Glutamatergic neuron (in vitro differentiated cells): ENCODE measurements at regions not wholly inside any gene's neighbourhood (a gene's known extent, or its start where the extent isn't known, plus 50 kb on each side); places are given as distances from the start of the nearest gene placed in this dataset.

Experiments
- DNase-seq: peaks from one replicate; pipeline ENCODE4 v3.0.0; 2022
- H3K27ac Mint-ChIP-seq: one replicate; pipeline ENCODE4 v1.8.0; 2020; ENCODE audit warnings: mild to moderate bottlenecking, mixed read lengths, inconsistent platforms; ENCODE audit not compliant: unreplicated experiment
- H3K27me3 Mint-ChIP-seq: one replicate; pipeline ENCODE4 v1.8.0; 2020; ENCODE audit warnings: mild to moderate bottlenecking, moderate library complexity, mixed read lengths, inconsistent platforms; ENCODE audit not compliant: unreplicated experiment
- H3K36me3 Mint-ChIP-seq: one replicate; pipeline ENCODE4 v1.8.0; 2020; ENCODE audit warnings: mild to moderate bottlenecking, mixed read lengths, inconsistent platforms; ENCODE audit not compliant: unreplicated experiment
- H3K4me1 Mint-ChIP-seq: one replicate; pipeline ENCODE4 v1.8.0; 2020; ENCODE audit warnings: mild to moderate bottlenecking, low read depth, mixed read lengths, inconsistent platforms; ENCODE audit not compliant: unreplicated experiment
- H3K4me3 Mint-ChIP-seq: one replicate; pipeline ENCODE4 v1.8.0; 2020; ENCODE audit warnings: mild to moderate bottlenecking, mixed read lengths, inconsistent platforms; ENCODE audit not compliant: unreplicated experiment
- H3K9me3 Mint-ChIP-seq: one replicate; pipeline ENCODE4 v1.8.0; 2020; ENCODE audit warnings: mild to moderate bottlenecking, moderate library complexity, mixed read lengths, inconsistent platforms; ENCODE audit not compliant: unreplicated experiment
- TF ChIP-seq, protein P1 (sequence below): fragments of 200-600 bp; sonication (generic); IDR thresholded peaks from one replicate; pipeline ENCODE4 v1.5.0; 2021; ENCODE audit not compliant: partially characterized antibody, unreplicated experiment

DNA sequence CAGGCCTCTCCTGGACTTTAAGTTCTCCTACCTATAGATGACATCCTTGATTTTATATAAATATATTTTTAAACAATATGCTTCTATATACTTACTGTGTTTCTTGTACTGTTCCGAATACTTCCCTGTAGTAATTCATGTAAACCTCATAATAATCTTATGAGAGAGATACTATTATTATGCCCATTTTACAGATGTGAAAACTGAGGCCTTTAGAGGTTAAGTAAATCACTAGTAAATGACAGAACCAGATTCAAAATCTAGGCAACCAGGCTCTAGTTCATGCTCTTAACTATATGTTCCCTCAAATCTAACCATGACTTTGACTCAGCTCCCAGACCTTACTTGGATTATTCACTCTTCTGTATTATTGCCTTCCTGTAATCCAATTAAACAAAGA is 243.0 kb upstream of the NR4A3 start:
- Mint-ChIP-seq H3K4me1 (peaks cover 4% of the 10 kb centered on the region), H3K27me3 (peaks cover 2% of the 10 kb centered on the region), H3K9me3 (peaks cover under 1% of the 10 kb centered on the region), H3K36me3 (peaks cover 2% of the 10 kb centered on the region), H3K4me3 (no peak overlapping the region), H3K27ac (no peak overlapping the region)
- no peak for DNase-seq
- TF ChIP-seq, protein P1, sequence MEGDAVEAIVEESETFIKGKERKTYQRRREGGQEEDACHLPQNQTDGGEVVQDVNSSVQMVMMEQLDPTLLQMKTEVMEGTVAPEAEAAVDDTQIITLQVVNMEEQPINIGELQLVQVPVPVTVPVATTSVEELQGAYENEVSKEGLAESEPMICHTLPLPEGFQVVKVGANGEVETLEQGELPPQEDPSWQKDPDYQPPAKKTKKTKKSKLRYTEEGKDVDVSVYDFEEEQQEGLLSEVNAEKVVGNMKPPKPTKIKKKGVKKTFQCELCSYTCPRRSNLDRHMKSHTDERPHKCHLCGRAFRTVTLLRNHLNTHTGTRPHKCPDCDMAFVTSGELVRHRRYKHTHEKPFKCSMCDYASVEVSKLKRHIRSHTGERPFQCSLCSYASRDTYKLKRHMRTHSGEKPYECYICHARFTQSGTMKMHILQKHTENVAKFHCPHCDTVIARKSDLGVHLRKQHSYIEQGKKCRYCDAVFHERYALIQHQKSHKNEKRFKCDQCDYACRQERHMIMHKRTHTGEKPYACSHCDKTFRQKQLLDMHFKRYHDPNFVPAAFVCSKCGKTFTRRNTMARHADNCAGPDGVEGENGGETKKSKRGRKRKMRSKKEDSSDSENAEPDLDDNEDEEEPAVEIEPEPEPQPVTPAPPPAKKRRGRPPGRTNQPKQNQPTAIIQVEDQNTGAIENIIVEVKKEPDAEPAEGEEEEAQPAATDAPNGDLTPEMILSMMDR: no peak

DNA sequence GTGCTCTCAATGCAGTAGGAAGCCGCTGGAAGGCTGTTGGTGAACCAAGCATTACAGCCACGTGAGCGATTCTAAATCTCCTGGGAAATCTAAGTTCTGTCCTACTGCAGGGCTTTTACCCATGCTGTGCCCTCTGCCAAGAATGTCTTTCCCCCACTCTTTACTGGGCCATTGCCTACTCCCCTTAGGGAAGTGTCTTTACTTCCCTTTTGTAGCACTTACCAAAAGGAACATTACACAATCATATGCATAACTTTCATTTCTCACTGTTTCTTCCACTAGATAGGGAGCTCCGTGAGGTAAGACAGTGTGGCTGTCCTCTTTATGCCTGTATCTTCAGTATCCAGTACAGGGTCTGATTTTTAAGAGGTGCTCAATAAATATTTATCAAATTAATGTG is 241.7 kb upstream of the NR4A3 start:
- peaks cover 2% of the 10 kb centered on the region for H3K9me3 Mint-ChIP-seq
- no peak for DNase-seq
- no peak overlapping the region for H3K4me3 Mint-ChIP-seq
- H3K36me3 Mint-ChIP-seq: peaks cover 4% of the 10 kb centered on the region
- TF ChIP-seq, protein P1: no peak
- no peak overlapping the region for H3K27ac Mint-ChIP-seq
- H3K4me1 Mint-ChIP-seq: peaks cover 4% of the 10 kb centered on the region
- H3K27me3 Mint-ChIP-seq: peaks cover 4% of the 10 kb centered on the region

DNA sequence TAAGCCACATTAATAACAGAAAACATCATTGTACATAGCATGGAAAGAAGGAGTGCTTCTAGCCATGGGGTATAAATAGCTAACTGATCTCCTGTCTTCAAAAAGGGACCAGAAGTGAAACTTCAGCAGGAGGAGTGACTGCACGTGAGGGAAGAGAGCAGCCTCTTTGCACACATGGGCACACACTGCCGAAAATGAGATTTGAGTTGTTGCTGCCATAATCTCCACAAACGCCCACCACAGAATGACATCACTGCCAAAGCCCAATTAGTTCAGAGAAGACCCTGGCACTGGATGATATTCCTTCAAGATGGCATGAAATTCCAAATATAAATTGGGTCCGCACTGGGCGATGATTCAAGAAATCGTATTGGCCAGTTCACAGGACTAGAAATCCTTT is 238.9 kb upstream of the NR4A3 start:
- Mint-ChIP-seq H3K36me3 (peaks cover 4% of the 10 kb centered on the region), H3K4me1 (peaks cover 4% of the 10 kb centered on the region), H3K27me3 (peaks cover 4% of the 10 kb centered on the region), H3K9me3 (peaks cover 2% of the 10 kb centered on the region), H3K4me3 (no peak overlapping the region), H3K27ac (no peak overlapping the region)
- TF ChIP-seq, protein P1: no peak
- no peak for DNase-seq

DNA sequence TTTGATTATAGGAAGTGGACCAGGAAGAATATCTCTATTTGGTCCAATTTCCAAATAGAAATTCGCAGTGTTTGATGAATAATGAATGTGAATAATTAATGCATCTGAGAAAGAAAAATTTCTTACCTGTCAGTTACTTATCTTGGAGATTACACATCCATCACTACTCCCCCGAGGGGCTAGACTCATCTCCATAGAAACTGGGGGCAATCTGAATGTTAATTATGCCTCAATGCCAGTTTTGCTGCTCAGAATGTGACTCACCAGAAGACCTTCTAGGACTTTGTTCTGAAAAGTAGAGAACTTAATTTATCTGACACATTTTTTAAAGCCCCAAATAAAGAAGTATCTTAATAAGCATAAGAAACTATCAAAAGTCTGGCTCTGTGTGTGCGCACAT is 233.4 kb upstream of the NR4A3 start:
- Mint-ChIP-seq H3K9me3 (peaks cover 2% of the 10 kb centered on the region), H3K27ac (peak overlapping the region; percentile 70), H3K4me1 (peaks cover 21% of the 10 kb centered on the region), H3K27me3 (peaks cover 2% of the 10 kb centered on the region), H3K4me3 (no peak overlapping the region), H3K36me3 (peaks cover 4% of the 10 kb centered on the region)
- TF ChIP-seq, protein P1: no peak
- no peak for DNase-seq

DNA sequence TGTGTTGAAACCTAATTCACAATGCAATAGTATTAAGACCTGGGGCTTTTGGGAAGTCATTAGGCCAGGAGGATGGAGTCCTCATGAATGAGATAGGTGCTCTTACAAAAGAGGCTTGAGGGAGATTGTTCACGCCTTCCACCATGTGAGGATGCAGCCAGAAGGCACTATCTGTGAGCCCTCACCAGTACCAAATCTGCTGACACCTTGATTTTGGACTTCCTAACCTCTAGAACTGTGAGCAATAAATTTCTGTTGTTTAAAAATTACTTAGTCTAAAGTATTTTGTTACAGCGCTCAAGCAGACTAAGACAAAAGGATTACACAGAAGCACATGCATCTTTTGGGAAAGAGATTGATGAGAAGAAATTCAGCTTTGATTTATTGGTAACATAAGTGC is 232.9 kb upstream of the NR4A3 start:
- DNase-seq: no peak
- TF ChIP-seq, protein P1: no peak
- Mint-ChIP-seq H3K4me1 (peaks cover 21% of the 10 kb centered on the region), H3K9me3 (peaks cover under 1% of the 10 kb centered on the region), H3K36me3 (peaks cover under 1% of the 10 kb centered on the region), H3K27ac (peak overlapping the region; percentile 70), H3K4me3 (no peak overlapping the region), H3K27me3 (peaks cover under 1% of the 10 kb centered on the region)
